ENCODE measurements at regions not wholly inside any gene's neighbourhood (a gene's known extent, or its start where the extent isn't known, plus 50 kb on each side); places are given as distances from the start of the nearest gene placed in this dataset.

GRCh38 chr6:33962246-33963027 lies 158.6 kb upstream of the MLN start:
- H2AFZ ChIP-seq (ENCODE audit: control insufficient read depth, low read depth, low read length): no peak overlapping the region
- no peaks in the 10 kb centered on the region for H4K20me1 ChIP-seq (ENCODE audit: control insufficient read depth, insufficient read depth)
- H3K36me3 ChIP-seq (ENCODE audit: control insufficient read depth in 2 of 2, insufficient read depth in 2 of 2, low read length in 1 of 2): no peaks in the 10 kb centered on the region
- POLR2A ChIA-PET: interaction anchor here (0.8 kb wide), 1 partner anchor 43 kb away, joined by 3 read pairs; no protein-coding TSS in a partner anchor
- no peaks in the 10 kb centered on the region for H3K9me3 ChIP-seq (replicated peaks; ENCODE audit: control insufficient read depth, insufficient read depth, low read length)
- DNase-seq (ENCODE audit: low read depth, low spot score) (no peak), FAIRE-seq (no peak), ATAC-seq (no peak)
- no peak overlapping the region for H3K4me2 ChIP-seq (ENCODE audit: control insufficient read depth, insufficient read depth)
- WGBS (ENCODE audit: insufficient coverage, insufficient replicate concordance, low lambda C conversion rate, missing lambda C conversion rate): 22% methylated on average over 16 of the region's 16 CpGs
- intact Hi-C loops (cut with micrococcal nuclease; ENCODE audit: unreplicated experiment) (no loop called here), in situ Hi-C loops (cut with MboI) (no loop called here)
- no peak overlapping the region for H3K27ac ChIP-seq (ENCODE audit: control insufficient read depth, insufficient read depth)
- no peak overlapping the region for H3K9ac ChIP-seq (ENCODE audit: control insufficient read depth, insufficient read depth, low read length)
- H3K79me2 ChIP-seq (ENCODE audit: control insufficient read depth, insufficient read depth, low read length): no peaks in the 10 kb centered on the region
- RAD21 ChIA-PET (ENCODE audit: unreplicated experiment): no interaction called here
- SMC1A ChIA-PET (ENCODE audit: uncharacterized antibody, unreplicated experiment): no interaction called here
- H3K4me3 ChIP-seq: no peak overlapping the region
- TF ChIP-seq IRF4 (IDR thresholded peaks at IDR 0.05; ENCODE audit: low read depth, low read length) (no peak), SMAD5 (IDR thresholded peaks at IDR 0.05; ENCODE audit: low read depth) (no peak), MEF2A (IDR thresholded peaks at IDR 0.05; ENCODE audit: insufficient read depth, low read depth, low read length) (no peak), PAX8 (IDR thresholded peaks at IDR 0.05) (no peak), PML (IDR thresholded peaks at IDR 0.05; ENCODE audit: low read length) (no peak), ELK1 (IDR thresholded peaks at IDR 0.05; ENCODE audit: low read depth, low read length) (no peak)
- H3K4me1 ChIP-seq (ENCODE audit: control insufficient read depth, insufficient read depth, low read length): no peaks in the 10 kb centered on the region
- peaks cover 0 to 1% of the 10 kb centered on the region in 2 experiments; a peak in 1 of 4 replicates for H3K27me3 ChIP-seq (replicated peaks in 1 of 2; ENCODE audit: control insufficient read depth in 2 of 2, insufficient read depth in 2 of 2, low read length in 1 of 2)
- no TSS peak for BruUV-seq (replicated peaks)
- CTCF ChIA-PET: no interaction called here

- ATAC-seq: no peak
- in situ Hi-C loops (cut with MboI): no loop called here
- CTCF ChIA-PET: no interaction called here
Measured at GRCh38 chr6:33961691-33962090, 157.9 kb upstream of the MLN start.

More at GRCh38 chr6:33961691-33962090, 157.9 kb upstream of the MLN start:
- Histone ChIP-seq H3K4me3 (no peak overlapping the region), H3K4me1 (ENCODE audit: control insufficient read depth, insufficient read depth, low read length) (no peaks in the 10 kb centered on the region), H3K4me2 (ENCODE audit: control insufficient read depth, insufficient read depth) (no peak overlapping the region), H3K27me3 (replicated peaks in 1 of 2; ENCODE audit: control insufficient read depth in 2 of 2, insufficient read depth in 2 of 2, low read length in 1 of 2) (peaks cover 0 to 1% of the 10 kb centered on the region in 2 experiments; a peak in 1 of 4 replicates), H3K79me2 (ENCODE audit: control insufficient read depth, insufficient read depth, low read length) (no peaks in the 10 kb centered on the region), H2AFZ (ENCODE audit: control insufficient read depth, low read depth, low read length) (no peak overlapping the region), H4K20me1 (ENCODE audit: control insufficient read depth, insufficient read depth) (no peaks in the 10 kb centered on the region; the same call in 1 of the 2 replicates), H3K9me3 (replicated peaks; ENCODE audit: control insufficient read depth, insufficient read depth, low read length) (no peaks in the 10 kb centered on the region), H3K36me3 (ENCODE audit: control insufficient read depth in 2 of 2, insufficient read depth in 2 of 2, low read length in 1 of 2) (no peaks in the 10 kb centered on the region), H3K9ac (ENCODE audit: control insufficient read depth, insufficient read depth, low read length) (no peak overlapping the region), H3K27ac (ENCODE audit: control insufficient read depth, insufficient read depth) (no peak overlapping the region)
- SMC1A ChIA-PET (ENCODE audit: uncharacterized antibody, unreplicated experiment): no interaction called here
- DNase-seq (ENCODE audit: low read depth, low spot score) (no peak), FAIRE-seq (no peak)
- POLR2A ChIA-PET: no interaction called here
- TF ChIP-seq FOS (IDR thresholded peaks at IDR 0.05; ENCODE audit: borderline replicate concordance, extremely low read depth, insufficient read length): no peak
- TF ChIP-seq YY1 (IDR thresholded peaks at IDR 0.05; ENCODE audit: low read depth, low read length): no peak
- no peak for TF ChIP-seq REST (IDR thresholded peaks at IDR 0.05; ENCODE audit: low read depth, low read length)
- no peak for TF ChIP-seq TCF7 (IDR thresholded peaks at IDR 0.05; ENCODE audit: borderline replicate concordance)
- no peak for TF ChIP-seq POLR2AphosphoS5 (IDR thresholded peaks at IDR 0.05; ENCODE audit: low read length)
- no peak for TF ChIP-seq CHD1 (IDR thresholded peaks at IDR 0.05; ENCODE audit: low read depth, low read length)
- WGBS (ENCODE audit: insufficient coverage, insufficient replicate concordance, low lambda C conversion rate, missing lambda C conversion rate): 21% methylated on average over 6 of the region's 6 CpGs
- RAD21 ChIA-PET (ENCODE audit: unreplicated experiment): no interaction called here
- no TSS peak for BruUV-seq (replicated peaks)
- intact Hi-C loops (cut with micrococcal nuclease; ENCODE audit: unreplicated experiment): no loop called here
